HCT116 (cell line): ENCODE measurements at regions not wholly inside any gene's neighbourhood (a gene's known extent, or its start where the extent isn't known, plus 50 kb on each side); places are given as distances from the start of the nearest gene placed in this dataset.

Source experiments
- ATAC-seq: fragments of 200-7000 bp; cut with Tn5 transposase; 2 replicates; pipeline ENCODE4 v1.9.1; 2020; ENCODE audit warnings: mild to moderate bottlenecking, moderate library complexity
- BruUV-seq: library from RNA; stranded (reverse); fragments of 400-500 nt; replicated peaks from 2 replicates; lab custom pipeline; 2021; lab: Mats Ljungman, UMichigan
- CTCF ChIA-PET: fragments of 300-600 bp; sonication (Branson Sonifier 250); formaldehyde crosslinking; loops from one replicate; lab custom pipeline; 2021; ENCODE audit warnings: antibody characterized with exemption; lab: Charles Lee
- POLR2A ChIA-PET: fragments of 300-600, 350-600 bp; sonication (Branson Sonifier 250); formaldehyde crosslinking; loops from one replicate; lab custom pipeline; 2021; ENCODE audit warnings: antibody characterized with exemption; lab: Charles Lee
- RAD21 ChIA-PET, 2 experiments: fragments of 300-600 bp; sonication (Branson Sonifier 250); formaldehyde crosslinking; loops; one replicate each; lab custom pipeline; 2023; ENCODE audit warnings: low total read pairs in 2 of 2; ENCODE audit not compliant: uncharacterized antibody in 2 of 2, unreplicated experiment in 2 of 2, low non-redundant PET in 1 of 2; lab: Charles Lee
- DNase-seq: peaks from one replicate; pipeline ENCODE4 v3.0.0-alpha.2; 2010; ENCODE audit warnings: low read depth, low spot score
- H2AFZ ChIP-seq: fragments of 200-600 bp; shearing (Covaris generic), sonication (generic); 2 replicates; pipeline ENCODE4 v1.6.1; 2017; ENCODE audit warnings: low read depth, mixed run types, mixed read lengths, antibody characterized with exemption, low read length; ENCODE audit not compliant: poor library complexity, severe bottlenecking
- H3K27ac ChIP-seq: 2 replicates; pipeline ENCODE4 v1.5.1; 2012; ENCODE audit warnings: low read depth, low read length
- H3K27me3 ChIP-seq: fragments of 200-600 bp; sonication (generic); 2 replicates; pipeline ENCODE4 v1.6.1; 2016; ENCODE audit warnings: mixed run types, low read length, mixed read lengths; ENCODE audit not compliant: insufficient read depth
- H3K36me3 ChIP-seq, 2 experiments: fragments of 200-500 bp in 1 of 2; fragments of 200-600 bp in 1 of 2; sonication (Bioruptor generic) in 1 of 2; sonication (generic) in 1 of 2; 2 replicates each; pipeline versions ENCODE4 v1.5.1 to v1.6.1; 2014 to 2016; ENCODE audit warnings: low read length in 2 of 2, inconsistent platforms in 1 of 2, mixed read lengths in 1 of 2, mixed run types in 1 of 2; ENCODE audit not compliant: insufficient read depth in 2 of 2, control insufficient read depth in 1 of 2
- H3K4me1 ChIP-seq, 2 experiments: fragments of 200-600 bp in 1 of 2; sonication (generic) in 1 of 2; 2 replicates each; pipeline versions ENCODE4 v1.5.1 to v1.6.1; 2012 to 2017; ENCODE audit warnings: low read length in 2 of 2, inconsistent platforms in 1 of 2, mild to moderate bottlenecking in 1 of 2, mixed read lengths in 1 of 2, mixed run types in 1 of 2, moderate library complexity in 1 of 2; ENCODE audit not compliant: insufficient read depth in 2 of 2, control insufficient read depth in 1 of 2
- H3K4me2 ChIP-seq: fragments of 200-600 bp; sonication (generic); 2 replicates; pipeline ENCODE4 v1.6.1; 2017; ENCODE audit warnings: mixed run types, low read length, mixed read lengths
- H3K4me3 ChIP-seq, 2 experiments: fragments of 200-600 bp in 1 of 2; sonication (generic) in 1 of 2; replicated peaks in 1 of 2; 2 replicates each; pipeline ENCODE4 v1.5.1; 2011 to 2016; ENCODE audit warnings: low read length in 2 of 2, control low read depth in 1 of 2, low read depth in 1 of 2, mild to moderate bottlenecking in 1 of 2, mixed read lengths in 1 of 2, mixed run types in 1 of 2
- H3K79me2 ChIP-seq: fragments of 200-600 bp; sonication (generic); 2 replicates; pipeline ENCODE4 v1.6.1; 2017; ENCODE audit warnings: mild to moderate bottlenecking, mixed run types, low read length, moderate library complexity, mixed read lengths; ENCODE audit not compliant: insufficient read depth
- H3K9ac ChIP-seq: fragments of 200-600 bp; sonication (generic); 2 replicates; pipeline ENCODE4 v1.6.1; 2016; ENCODE audit warnings: low read length, mixed read lengths
- H3K9me2 ChIP-seq: fragments of 200-600 bp; sonication (generic), shearing (Covaris generic); 2 replicates; pipeline ENCODE4 v1.6.1; 2017; ENCODE audit warnings: mixed run types, mild to moderate bottlenecking, moderate library complexity; ENCODE audit not compliant: insufficient read depth
- H3K9me3 ChIP-seq, 2 experiments: fragments of 200-500 bp in 1 of 2; fragments of 200-600 bp in 1 of 2; sonication (Bioruptor generic) in 1 of 2; sonication (generic) in 1 of 2; 2 replicates each; pipeline ENCODE4 v1.6.1; 2014 to 2017; ENCODE audit warnings: low read length in 2 of 2, mixed read lengths in 2 of 2, inconsistent platforms in 1 of 2, low read depth in 1 of 2, mild to moderate bottlenecking in 1 of 2, mixed run types in 1 of 2, moderate library complexity in 1 of 2; ENCODE audit not compliant: control insufficient read depth in 1 of 2, insufficient read depth in 1 of 2
- H4K20me1 ChIP-seq: fragments of 200-600 bp; sonication (generic), shearing (Covaris generic); 2 replicates; pipeline ENCODE4 v1.6.1; 2017; ENCODE audit warnings: mixed run types, mild to moderate bottlenecking, moderate library complexity; ENCODE audit not compliant: insufficient read depth
- ATF3 ChIP-seq: IDR thresholded peaks from 2 replicates; pipeline ENCODE4 v1.6.1; 2012
- CBX3 ChIP-seq: IDR thresholded peaks from 2 replicates; pipeline ENCODE4 v1.6.1; 2012; ENCODE audit warnings: low read depth
- CTCF ChIP-seq, 3 experiments: fragments of 200-600 bp in 1 of 3; sonication (generic) in 1 of 3; IDR thresholded peaks in 2 of 3; conservative IDR thresholded peaks in 1 of 3; 2 replicates each; pipeline ENCODE4 v1.5.1; 2012 to 2017; ENCODE audit warnings: low read depth in 2 of 3, low read length in 2 of 3, antibody characterized with exemption in 1 of 3, borderline replicate concordance in 1 of 3, control low read depth in 1 of 3, mild to moderate bottlenecking in 1 of 3, mixed read lengths in 1 of 3, mixed run types in 1 of 3, moderate library complexity in 1 of 3; ENCODE audit not compliant: insufficient read depth in 1 of 3
- EGR1 ChIP-seq: IDR thresholded peaks from 2 replicates; pipeline ENCODE4 v1.6.1; 2012; ENCODE audit warnings: low read depth
- ELF1 ChIP-seq: IDR thresholded peaks from 2 replicates; pipeline ENCODE4 v1.6.1; 2012; ENCODE audit warnings: low read depth, borderline replicate concordance
- EZH2phosphoT487 ChIP-seq: fragments of 200-600 bp; IDR thresholded peaks from 2 replicates; pipeline ENCODE4 v1.6.1; 2018; ENCODE audit warnings: antibody characterized with exemption, borderline replicate concordance
- FOSL1 ChIP-seq: IDR thresholded peaks from 2 replicates; pipeline ENCODE4 v1.6.1; 2012; ENCODE audit warnings: low read depth
- MAX ChIP-seq: IDR thresholded peaks from 2 replicates; pipeline ENCODE4 v1.6.1; 2012
- RAD21 ChIP-seq: IDR thresholded peaks from 2 replicates; pipeline ENCODE4 v1.6.1; 2012; ENCODE audit warnings: low read depth, mild to moderate bottlenecking
- REST ChIP-seq: IDR thresholded peaks from 2 replicates; pipeline ENCODE4 v1.6.1; 2012; ENCODE audit warnings: low read depth
- SRF ChIP-seq: IDR thresholded peaks from 2 replicates; pipeline ENCODE4 v1.6.1; 2012; ENCODE audit warnings: low read depth
- YY1 ChIP-seq: IDR thresholded peaks from 2 replicates; pipeline ENCODE4 v1.6.1; 2011; ENCODE audit warnings: low read length, low read depth, moderate library complexity, mild to moderate bottlenecking; ENCODE audit not compliant: insufficient replicate concordance; ENCODE audit errors: extremely low read depth
- intact Hi-C: fragments of 100-400 bp; cut with micrococcal nuclease; formaldehyde crosslinking; loops from 2 replicates; pipeline ENCODE4 v1.10.0; 2022

- ATAC-seq, result peak; percentile 52
Observed at GRCh38 chr12:91406920-91407341, 224.3 kb upstream of the DCN start.

GRCh38 chr12:91404441-91404840 lies 221.8 kb upstream of the DCN start:
- ATAC-seq (no peak), DNase-seq (no peak)
- no peak overlapping the region for H3K4me2 ChIP-seq
- no peak overlapping the region for H3K4me3 ChIP-seq
- no peaks in the 10 kb centered on the region for H3K27me3 ChIP-seq
- POLR2A ChIA-PET, result no interaction called here
- H3K27ac ChIP-seq, result no peak overlapping the region
- no peak overlapping the region for H2AFZ ChIP-seq
- no peaks in the 10 kb centered on the region for H3K9me2 ChIP-seq
- CTCF ChIA-PET, result no interaction called here
- intact Hi-C loops, result no loop called here
- RAD21 ChIA-PET, result no interaction called here
- no peaks in the 10 kb centered on the region for H4K20me1 ChIP-seq
- no peaks in the 10 kb centered on the region for H3K36me3 ChIP-seq
- H3K79me2 ChIP-seq, result no peaks in the 10 kb centered on the region
- no TSS peak for BruUV-seq
- H3K9me3 ChIP-seq, result no peaks in the 10 kb centered on the region
- H3K9ac ChIP-seq, result no peak overlapping the region
- H3K4me1 ChIP-seq, result peaks cover 0 to 9% of the 10 kb centered on the region in 2 experiments; a peak in 1 of 4 replicates
- no peak for TF ChIP-seq SRF
- no peak for TF ChIP-seq FOSL1
- no peak for TF ChIP-seq ATF3
- TF ChIP-seq CTCF (IDR thresholded peaks at IDR 0.05 in 2 of 3, conservative IDR thresholded peaks at IDR 0.05 in 1 of 3; ENCODE audit: borderline replicate concordance in 1 of 3, insufficient read depth in 1 of 3, low read depth in 2 of 3, low read length in 2 of 3), result no peak
- TF ChIP-seq MAX, result no peak
- TF ChIP-seq RAD21, result no peak
- no peak for TF ChIP-seq REST

More at GRCh38 chr12:91406920-91407341, 224.3 kb upstream of the DCN start:
- POLR2A ChIA-PET, result no interaction called here
- Histone ChIP-seq H3K9me3 (no peaks in the 10 kb centered on the region), H2AFZ (no peak overlapping the region), H3K4me2 (no peak overlapping the region), H3K9ac (no peak overlapping the region), H4K20me1 (no peaks in the 10 kb centered on the region), H3K27ac (no peak overlapping the region), H3K9me2 (no peaks in the 10 kb centered on the region), H3K79me2 (no peaks in the 10 kb centered on the region), H3K36me3 (no peaks in the 10 kb centered on the region), H3K27me3 (no peaks in the 10 kb centered on the region), H3K4me3 (no peak overlapping the region), H3K4me1 (peaks cover 0 to 9% of the 10 kb centered on the region in 2 experiments; a peak in 1 of 4 replicates)
- TF ChIP-seq EGR1 (no peak), CBX3 (no peak), FOSL1 (no peak), YY1 (no peak), EZH2phosphoT487 (no peak), ELF1 (no peak)
- RAD21 ChIA-PET, result no interaction called here
- peak; percentile 13 for DNase-seq
- intact Hi-C loops, result no loop called here
- CTCF ChIA-PET, result interaction anchor here (1.0 kb wide), 1 partner anchor 25 kb away, joined by 4 read pairs; no protein-coding TSS in a partner anchor
- no TSS peak for BruUV-seq
